ENCODE measurements at regions not wholly inside any gene's neighbourhood (a gene's known extent, or its start where the extent isn't known, plus 50 kb on each side); places are given as distances from the start of the nearest gene placed in this dataset.

DNA sequence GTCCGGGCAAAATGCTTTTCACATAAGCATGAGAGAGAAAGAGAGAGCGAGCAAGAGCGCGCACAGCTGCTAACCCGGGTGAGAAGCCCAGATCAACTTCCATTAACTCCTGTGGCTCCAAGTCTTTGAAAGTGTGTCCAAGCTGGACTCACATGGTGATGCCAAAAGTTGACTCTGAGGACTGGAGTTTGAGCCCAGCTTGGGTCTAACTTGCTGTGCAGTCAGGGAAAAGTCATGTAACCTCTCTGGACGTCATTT, 357.2 kb upstream of the SULF2 start:
- TF ChIP-seq EP300 (IDR thresholded peaks at IDR 0.05) (no peak), POLR2A (IDR thresholded peaks at IDR 0.05; ENCODE audit: low read depth) (no peak), POLR2AphosphoS5 (IDR thresholded peaks at IDR 0.05) (no peak)
- TF ChIP-seq, protein P1, sequence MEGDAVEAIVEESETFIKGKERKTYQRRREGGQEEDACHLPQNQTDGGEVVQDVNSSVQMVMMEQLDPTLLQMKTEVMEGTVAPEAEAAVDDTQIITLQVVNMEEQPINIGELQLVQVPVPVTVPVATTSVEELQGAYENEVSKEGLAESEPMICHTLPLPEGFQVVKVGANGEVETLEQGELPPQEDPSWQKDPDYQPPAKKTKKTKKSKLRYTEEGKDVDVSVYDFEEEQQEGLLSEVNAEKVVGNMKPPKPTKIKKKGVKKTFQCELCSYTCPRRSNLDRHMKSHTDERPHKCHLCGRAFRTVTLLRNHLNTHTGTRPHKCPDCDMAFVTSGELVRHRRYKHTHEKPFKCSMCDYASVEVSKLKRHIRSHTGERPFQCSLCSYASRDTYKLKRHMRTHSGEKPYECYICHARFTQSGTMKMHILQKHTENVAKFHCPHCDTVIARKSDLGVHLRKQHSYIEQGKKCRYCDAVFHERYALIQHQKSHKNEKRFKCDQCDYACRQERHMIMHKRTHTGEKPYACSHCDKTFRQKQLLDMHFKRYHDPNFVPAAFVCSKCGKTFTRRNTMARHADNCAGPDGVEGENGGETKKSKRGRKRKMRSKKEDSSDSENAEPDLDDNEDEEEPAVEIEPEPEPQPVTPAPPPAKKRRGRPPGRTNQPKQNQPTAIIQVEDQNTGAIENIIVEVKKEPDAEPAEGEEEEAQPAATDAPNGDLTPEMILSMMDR (IDR thresholded peaks at IDR 0.05): no peak
